ENCODE measurements at regions not wholly inside any gene's neighbourhood (a gene's known extent, or its start where the extent isn't known, plus 50 kb on each side); places are given as distances from the start of the nearest gene placed in this dataset.
A peak's percentile ranks its signal among the peaks of the same experiment; 100 is the strongest.
"Not testable (repeated sequence)": the region's sequence is repeated elsewhere in the genome, so short reads cannot be mapped to it uniquely, and the experiment has no call there.

DNA sequence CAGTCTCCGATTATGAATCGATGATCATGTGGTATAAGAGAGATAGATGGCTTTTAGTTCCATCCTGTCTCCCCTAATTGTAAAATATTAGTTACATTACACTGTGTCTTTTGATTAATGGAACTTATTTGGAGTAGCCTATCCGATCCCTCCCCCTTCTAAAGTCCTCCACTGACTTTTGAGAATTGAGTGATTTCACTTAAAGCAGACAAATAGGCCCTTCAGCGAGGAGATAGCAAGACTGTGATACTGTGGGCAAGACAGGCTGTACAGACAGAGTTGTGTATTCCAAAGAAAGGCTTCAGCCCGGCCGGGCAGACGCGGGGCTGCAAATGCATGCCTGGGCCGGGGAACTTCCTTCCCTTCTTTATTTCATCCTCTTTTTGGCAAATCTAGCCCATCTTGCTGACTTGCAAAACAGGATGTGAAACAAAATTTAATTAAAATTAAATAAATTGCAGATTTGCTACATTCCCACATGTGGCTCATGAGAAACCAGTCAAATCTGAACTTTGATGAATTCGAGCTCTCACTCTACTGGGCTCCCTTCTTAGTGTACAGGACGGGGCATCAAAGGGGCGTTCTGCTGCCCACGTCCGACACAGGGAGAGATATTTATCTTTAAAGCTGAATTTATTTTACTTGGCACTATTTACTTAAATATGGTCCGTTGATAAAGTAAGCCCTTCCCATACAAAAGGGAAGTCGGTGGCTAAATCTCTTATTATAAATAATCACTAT is 314.8 kb downstream of the ZNF536 start:
- H3K27me3 ChIP-seq (ENCODE audit: control insufficient read depth in 1 of 2, insufficient read depth in 2 of 2, low read length in 2 of 2), result peaks cover 19 to 20% of the 10 kb centered on the region in 2 donors
- peak overlapping the region in 1 of 2 donors; percentile 63 for H3K4me3 ChIP-seq (ENCODE audit: low read length in 2 of 2)
- no peak overlapping the region for H3K9ac ChIP-seq (ENCODE audit: low read length in 2 of 2)
- no peaks in the 10 kb centered on the region for H3K36me3 ChIP-seq (ENCODE audit: control insufficient read depth in 2 of 2, insufficient read depth in 2 of 2, low read length in 2 of 2)
- H3K27ac ChIP-seq (ENCODE audit: low read length), result no peak overlapping the region
- H3K9me3 ChIP-seq (ENCODE audit: control insufficient read depth in 2 of 2, low read length in 2 of 2), result no peaks in the 10 kb centered on the region
- H3K4me1 ChIP-seq (ENCODE audit: control insufficient read depth, insufficient read depth, low read length), result peaks cover 16% of the 10 kb centered on the region

DNA sequence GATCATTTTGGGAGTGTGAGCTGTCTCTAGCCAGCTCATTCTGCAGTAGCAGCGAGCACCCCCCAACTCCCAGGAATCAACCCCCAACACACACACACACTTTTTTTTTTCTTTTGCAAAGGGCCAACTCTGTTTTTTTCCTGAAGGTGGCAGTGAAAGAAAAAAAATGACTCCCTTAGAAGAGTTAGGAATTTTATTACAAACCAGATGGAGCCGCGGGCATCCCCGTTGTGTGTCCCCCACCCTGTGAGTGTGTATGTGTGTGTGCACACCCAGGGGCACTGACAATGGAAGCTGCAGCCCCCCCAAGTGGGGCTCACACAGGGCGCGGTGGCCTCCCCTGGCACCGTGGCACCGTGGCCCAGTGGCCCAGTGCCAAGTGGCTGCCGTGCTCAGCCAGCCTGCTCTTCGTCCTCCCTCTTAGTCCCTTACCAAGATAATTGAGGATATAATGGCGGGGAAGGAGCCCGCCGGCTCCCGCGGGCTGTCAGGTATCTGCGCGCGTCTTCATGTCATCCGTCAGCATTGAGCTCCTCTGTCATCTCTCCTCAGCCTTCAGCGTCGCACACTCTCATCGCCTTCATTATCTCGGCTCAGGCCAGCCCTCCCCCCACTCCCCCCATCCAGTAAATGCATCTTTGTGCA is 314.1 kb downstream of the ZNF536 start:
- H3K27ac ChIP-seq (ENCODE audit: low read length), result no peak overlapping the region

DNA sequence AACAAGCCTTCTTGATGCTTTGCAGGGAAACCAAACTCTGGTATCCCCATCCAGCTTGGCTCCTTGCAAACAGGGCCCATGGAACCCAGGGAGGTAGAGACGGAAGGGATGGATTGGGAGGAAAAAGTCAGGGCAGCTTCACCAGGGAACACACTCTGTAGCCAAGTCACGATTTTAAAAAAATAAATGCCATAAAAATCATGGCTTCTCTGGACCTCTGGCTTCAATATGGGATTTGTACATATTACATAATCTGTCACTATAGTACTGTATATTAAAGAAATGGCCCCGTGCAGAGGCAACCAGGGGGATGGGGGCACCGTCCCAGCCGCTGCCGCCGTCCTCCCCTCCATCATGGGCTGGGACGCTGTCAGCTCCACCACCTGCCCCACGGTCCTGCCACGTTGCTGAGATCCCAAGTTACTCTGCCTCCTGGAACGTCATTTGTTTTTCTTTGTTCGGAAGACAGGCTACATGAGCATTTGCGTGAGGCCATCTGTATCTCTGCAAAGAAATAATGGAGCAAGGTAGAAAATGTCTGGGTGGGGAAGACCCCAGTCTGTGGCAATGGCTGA is 313.3 kb downstream of the ZNF536 start:
- Histone ChIP-seq H3K36me3 (ENCODE audit: control insufficient read depth in 2 of 2, insufficient read depth in 2 of 2, low read length in 2 of 2) (no peaks in the 10 kb centered on the region), H3K27ac (ENCODE audit: low read length) (no peak overlapping the region), H3K27me3 (ENCODE audit: control insufficient read depth in 1 of 2, insufficient read depth in 2 of 2, low read length in 2 of 2) (peaks cover 21 to 25% of the 10 kb centered on the region in 2 donors), H3K9ac (ENCODE audit: low read length in 2 of 2) (no peak overlapping the region), H3K4me1 (ENCODE audit: control insufficient read depth, insufficient read depth, low read length) (peaks cover 12% of the 10 kb centered on the region), H3K4me3 (ENCODE audit: low read length in 2 of 2) (no peak overlapping the region), H3K9me3 (ENCODE audit: control insufficient read depth in 2 of 2, low read length in 2 of 2) (no peaks in the 10 kb centered on the region)

More for the DNA sequence above, 314.1 kb downstream of the ZNF536 start:
- peak overlapping the region in 1 of 2 donors; percentile 63 for H3K4me3 ChIP-seq (ENCODE audit: low read length in 2 of 2)
- H3K36me3 ChIP-seq (ENCODE audit: control insufficient read depth in 2 of 2, insufficient read depth in 2 of 2, low read length in 2 of 2), result no peaks in the 10 kb centered on the region
- no peaks in the 10 kb centered on the region for H3K9me3 ChIP-seq (ENCODE audit: control insufficient read depth in 2 of 2, low read length in 2 of 2)
- H3K27me3 ChIP-seq (ENCODE audit: control insufficient read depth in 1 of 2, insufficient read depth in 2 of 2, low read length in 2 of 2), result peaks cover 21 to 22% of the 10 kb centered on the region in 2 donors
- no peak overlapping the region for H3K9ac ChIP-seq (ENCODE audit: low read length in 2 of 2)
- H3K4me1 ChIP-seq (ENCODE audit: control insufficient read depth, insufficient read depth, low read length), result peaks cover 12% of the 10 kb centered on the region

DNA sequence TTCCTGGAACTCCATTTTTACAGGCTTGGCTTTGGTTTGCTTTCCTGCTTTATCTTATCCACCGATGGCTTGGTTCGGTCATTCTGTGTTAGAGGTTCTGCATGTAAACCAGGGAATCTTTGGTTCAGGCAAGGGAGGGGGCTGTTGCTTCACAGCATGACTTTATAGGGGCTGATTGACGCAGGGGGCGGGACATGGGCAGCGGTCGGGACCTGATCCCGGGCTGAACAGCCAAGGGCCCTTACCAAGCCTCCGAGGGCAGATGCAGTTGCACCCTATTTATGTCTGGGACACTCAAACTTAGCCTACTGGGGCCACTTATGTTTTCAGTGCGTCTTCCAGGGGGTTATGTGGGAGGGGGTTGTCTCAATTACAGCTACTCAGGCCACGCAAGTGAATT is 312.4 kb downstream of the ZNF536 start:
- Histone ChIP-seq H3K9ac (ENCODE audit: low read length in 2 of 2) (no peak overlapping the region), H3K27me3 (ENCODE audit: control insufficient read depth in 1 of 2, insufficient read depth in 2 of 2, low read length in 2 of 2) (peaks cover 21 to 25% of the 10 kb centered on the region in 2 donors), H3K4me3 (ENCODE audit: low read length in 2 of 2) (no peak overlapping the region), H3K4me1 (ENCODE audit: control insufficient read depth, insufficient read depth, low read length) (peaks cover 12% of the 10 kb centered on the region), H3K27ac (ENCODE audit: low read length) (no peak overlapping the region), H3K9me3 (ENCODE audit: control insufficient read depth in 2 of 2, low read length in 2 of 2) (no peaks in the 10 kb centered on the region), H3K36me3 (ENCODE audit: control insufficient read depth in 2 of 2, insufficient read depth in 2 of 2, low read length in 2 of 2) (no peaks in the 10 kb centered on the region)

DNA sequence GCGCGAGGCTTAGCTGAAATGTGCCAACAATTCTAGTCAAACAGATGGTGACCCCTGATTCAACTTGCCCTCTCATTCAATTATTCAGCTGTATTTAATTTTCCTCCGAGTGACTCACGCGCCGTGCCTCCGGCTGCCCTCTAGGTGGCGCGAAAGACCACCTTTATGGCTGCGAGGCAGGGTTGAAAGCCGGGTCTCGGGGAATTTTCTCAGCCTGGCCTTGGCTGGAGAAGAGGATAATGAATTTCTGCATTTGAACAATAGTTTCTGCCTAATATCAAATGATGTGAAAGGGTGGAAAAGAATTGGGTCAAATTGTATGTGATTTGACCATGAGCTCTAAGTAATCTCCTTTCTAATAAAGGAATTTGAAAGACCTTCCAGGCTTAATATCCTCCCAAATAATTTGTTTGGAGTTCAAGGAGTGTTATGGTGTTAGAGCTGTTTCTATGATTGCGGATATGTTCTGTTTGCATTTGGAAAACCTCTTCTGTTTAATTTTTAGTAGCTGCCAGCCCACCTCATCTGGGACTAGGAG is 310.9 kb downstream of the ZNF536 start:
- H3K27me3 ChIP-seq (ENCODE audit: control insufficient read depth in 1 of 2, insufficient read depth in 2 of 2, low read length in 2 of 2), result peaks cover 15 to 25% of the 10 kb centered on the region in 2 donors
- H3K27ac ChIP-seq (ENCODE audit: low read length), result no peak overlapping the region
- H3K9ac ChIP-seq (ENCODE audit: low read length in 2 of 2), result no peak overlapping the region
- no peaks in the 10 kb centered on the region for H3K36me3 ChIP-seq (ENCODE audit: control insufficient read depth in 2 of 2, insufficient read depth in 2 of 2, low read length in 2 of 2)
- peaks cover 12% of the 10 kb centered on the region for H3K4me1 ChIP-seq (ENCODE audit: control insufficient read depth, insufficient read depth, low read length)
- H3K4me3 ChIP-seq (ENCODE audit: low read length in 2 of 2), result peak overlapping the region in 1 of 2 donors; percentile 8
- H3K9me3 ChIP-seq (ENCODE audit: control insufficient read depth in 2 of 2, low read length in 2 of 2), result no peaks in the 10 kb centered on the region

DNA sequence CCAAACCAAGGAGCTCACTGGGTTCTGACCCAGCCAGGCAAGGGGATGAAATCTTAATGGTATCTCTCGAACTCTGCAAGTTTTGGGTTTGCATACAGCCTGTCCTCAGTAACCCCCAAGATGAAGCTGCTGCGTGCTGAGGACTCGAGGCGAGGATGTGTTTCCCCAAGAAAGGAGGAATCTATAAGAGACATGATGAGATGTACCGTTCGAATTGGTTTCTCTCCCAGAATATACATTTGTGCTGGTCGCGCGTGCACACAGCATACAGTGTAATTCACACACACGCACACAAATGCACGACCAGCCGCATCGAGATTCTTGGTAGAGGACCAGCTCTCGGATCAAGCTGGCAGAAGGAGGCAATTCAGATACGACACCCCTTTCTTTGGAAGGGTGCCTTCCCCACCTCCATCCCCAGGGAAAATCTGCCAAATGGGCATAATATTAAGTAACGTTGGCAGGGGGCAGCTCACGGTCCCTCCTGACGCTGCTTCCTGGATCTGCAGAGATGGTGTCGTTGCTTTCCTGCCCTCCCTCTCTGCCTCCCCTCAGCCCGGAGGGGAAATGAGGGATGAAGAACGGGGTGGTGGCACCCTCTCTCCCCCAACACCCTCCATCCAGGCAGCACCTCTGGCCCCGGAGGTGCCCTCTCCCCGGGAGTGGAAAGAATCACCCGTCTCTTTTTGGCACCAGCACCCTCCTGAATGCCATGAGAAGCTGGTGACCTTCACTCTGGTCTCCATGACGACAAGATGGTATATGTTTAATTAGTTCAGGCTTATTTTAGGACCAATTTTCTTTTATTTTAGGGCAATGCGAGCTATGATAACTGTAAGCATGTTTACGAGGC is 310.2 kb downstream of the ZNF536 start:
- H3K9me3 ChIP-seq (ENCODE audit: control insufficient read depth in 2 of 2, low read length in 2 of 2), result no peaks in the 10 kb centered on the region
- H3K9ac ChIP-seq (ENCODE audit: low read length in 2 of 2), result no peak overlapping the region
- no peaks in the 10 kb centered on the region for H3K36me3 ChIP-seq (ENCODE audit: control insufficient read depth in 2 of 2, insufficient read depth in 2 of 2, low read length in 2 of 2)
- peaks cover 15 to 25% of the 10 kb centered on the region in 2 donors for H3K27me3 ChIP-seq (ENCODE audit: control insufficient read depth in 1 of 2, insufficient read depth in 2 of 2, low read length in 2 of 2)
- peaks cover 12% of the 10 kb centered on the region for H3K4me1 ChIP-seq (ENCODE audit: control insufficient read depth, insufficient read depth, low read length)
- peak overlapping the region in 1 of 2 donors; percentile 8 for H3K4me3 ChIP-seq (ENCODE audit: low read length in 2 of 2)
- no peak overlapping the region for H3K27ac ChIP-seq (ENCODE audit: low read length)

DNA sequence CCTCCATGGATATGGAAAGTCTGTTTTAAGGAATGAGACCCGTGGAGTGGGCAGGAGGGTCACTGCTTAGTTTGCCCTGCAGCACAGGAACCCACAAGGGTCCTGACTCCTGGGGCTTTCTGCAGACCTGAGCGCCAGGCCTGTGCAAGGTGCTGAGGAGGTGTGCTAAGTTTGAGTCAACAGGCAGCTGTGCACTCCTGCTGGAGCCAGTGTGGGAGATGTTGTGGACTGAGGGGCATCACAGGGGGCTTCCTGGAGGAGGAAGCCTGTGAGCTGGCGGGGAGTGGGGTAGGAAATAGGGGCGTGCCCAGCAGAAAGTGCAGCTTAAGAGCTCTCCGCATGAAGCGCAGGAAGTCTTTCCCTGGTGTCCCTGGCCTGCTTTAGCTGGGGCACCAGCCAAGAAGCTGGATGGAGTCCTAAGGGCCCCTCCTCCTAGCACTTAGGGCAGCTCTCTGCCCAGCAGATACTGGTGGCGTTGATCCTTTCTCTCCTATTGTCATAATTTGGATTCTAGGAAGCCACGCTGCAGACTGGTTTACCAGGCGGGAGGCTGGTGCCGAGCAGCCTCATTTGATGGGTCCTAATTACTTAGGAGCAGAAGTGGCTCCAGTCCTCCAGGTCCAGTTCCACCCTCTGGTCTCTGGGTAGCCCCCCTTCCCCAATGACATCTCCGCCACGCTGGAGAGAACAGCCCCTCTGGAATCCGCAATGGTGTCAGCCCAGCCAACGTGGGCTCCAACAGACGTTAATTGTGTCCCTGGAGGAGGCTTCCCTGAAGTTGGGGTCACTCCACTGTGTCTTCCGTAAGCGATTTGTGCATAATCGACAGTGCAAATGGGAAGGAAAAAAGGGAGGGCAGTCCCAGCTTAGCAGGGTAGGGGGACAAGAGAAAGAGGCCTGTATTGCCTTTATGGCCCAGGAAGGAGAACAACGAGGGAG is 309.2 kb downstream of the ZNF536 start:
- Histone ChIP-seq H3K4me1 (ENCODE audit: control insufficient read depth, insufficient read depth, low read length) (peaks cover 9% of the 10 kb centered on the region), H3K9me3 (ENCODE audit: control insufficient read depth in 2 of 2, low read length in 2 of 2) (no peaks in the 10 kb centered on the region), H3K9ac (ENCODE audit: low read length in 2 of 2) (no peak overlapping the region), H3K27ac (ENCODE audit: low read length) (no peak overlapping the region), H3K4me3 (ENCODE audit: low read length in 2 of 2) (no peak overlapping the region), H3K27me3 (ENCODE audit: control insufficient read depth in 1 of 2, insufficient read depth in 2 of 2, low read length in 2 of 2) (peaks cover 12 to 22% of the 10 kb centered on the region in 2 donors), H3K36me3 (ENCODE audit: control insufficient read depth in 2 of 2, insufficient read depth in 2 of 2, low read length in 2 of 2) (no peaks in the 10 kb centered on the region)

DNA sequence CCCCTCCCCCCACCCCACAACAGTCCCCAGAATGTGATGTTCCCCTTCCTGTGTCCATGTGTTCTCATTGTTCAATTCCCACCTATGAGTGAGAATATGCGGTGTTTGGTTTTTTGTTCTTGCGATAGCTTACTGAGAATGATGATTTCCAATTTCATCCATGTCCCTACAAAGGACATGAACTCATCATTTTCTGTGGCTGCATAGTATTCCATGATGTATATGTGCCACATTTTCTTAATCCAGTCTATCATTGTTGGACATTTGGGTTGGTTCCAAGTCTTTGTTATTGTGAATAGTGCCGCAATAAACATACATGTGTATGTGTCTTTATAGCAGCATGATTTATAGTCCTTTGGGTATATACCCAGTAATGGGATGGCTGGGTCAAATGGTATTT is 308.2 kb downstream of the ZNF536 start:
- H3K4me3 ChIP-seq (ENCODE audit: low read length in 2 of 2); H3K9ac ChIP-seq (ENCODE audit: low read length in 2 of 2); H3K9me3 ChIP-seq (ENCODE audit: control insufficient read depth in 2 of 2, low read length in 2 of 2); H3K36me3 ChIP-seq (ENCODE audit: control insufficient read depth in 2 of 2, insufficient read depth in 2 of 2, low read length in 2 of 2); H3K4me1 ChIP-seq (ENCODE audit: control insufficient read depth, insufficient read depth, low read length); H3K27ac ChIP-seq (ENCODE audit: low read length): not testable (repeated sequence)
- peaks cover 5 to 12% of the 10 kb centered on the region in 2 donors for H3K27me3 ChIP-seq (ENCODE audit: control insufficient read depth in 1 of 2, insufficient read depth in 2 of 2, low read length in 2 of 2)

DNA sequence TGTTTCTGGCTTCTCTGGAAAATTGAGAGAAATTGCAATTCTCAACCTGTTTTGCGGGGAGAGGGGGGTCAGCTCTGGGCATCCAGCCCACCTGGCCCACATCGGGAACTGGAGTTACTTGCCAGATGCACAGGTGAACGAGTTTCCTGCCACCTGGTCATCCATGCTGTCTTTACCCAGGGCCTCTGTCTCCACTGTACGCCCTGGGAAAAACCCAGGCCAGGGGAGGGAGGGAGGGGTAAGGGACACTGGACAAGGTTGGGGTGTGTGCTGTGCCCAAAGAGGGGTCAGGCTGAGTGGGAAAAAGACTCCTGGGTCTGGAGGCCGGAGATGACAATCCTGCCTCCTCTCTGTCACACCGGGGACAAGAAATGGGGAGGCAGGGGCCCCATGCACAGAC is 307.6 kb downstream of the ZNF536 start:
- H3K4me1 ChIP-seq (ENCODE audit: control insufficient read depth, insufficient read depth, low read length), result peaks cover 6% of the 10 kb centered on the region
- H3K9ac ChIP-seq (ENCODE audit: low read length in 2 of 2), result no peak overlapping the region
- peaks cover 6 to 10% of the 10 kb centered on the region in 2 donors for H3K27me3 ChIP-seq (ENCODE audit: control insufficient read depth in 1 of 2, insufficient read depth in 2 of 2, low read length in 2 of 2)
- H3K36me3 ChIP-seq (ENCODE audit: control insufficient read depth in 2 of 2, insufficient read depth in 2 of 2, low read length in 2 of 2), result no peaks in the 10 kb centered on the region
- H3K27ac ChIP-seq (ENCODE audit: low read length), result no peak overlapping the region
- no peak overlapping the region for H3K4me3 ChIP-seq (ENCODE audit: low read length in 2 of 2)
- H3K9me3 ChIP-seq (ENCODE audit: control insufficient read depth in 2 of 2, low read length in 2 of 2), result no peaks in the 10 kb centered on the region

All from stomach smooth muscle (tissue), 2 donors.